Breast epithelium (tissue), 4 donors: ENCODE measurements at regions not wholly inside any gene's neighbourhood (a gene's known extent, or its start where the extent isn't known, plus 50 kb on each side); places are given as distances from the start of the nearest gene placed in this dataset.

Experiments
- DNase-seq, 2 donors: peaks; one replicate each; pipeline ENCODE4 v3.0.0-alpha.2; 2019; ENCODE audit warnings: low spot score in 2 of 2
- H3K27ac ChIP-seq, 2 donors: fragments of 200-600 bp; sonication (generic) in 1 of 2; one replicate each; pipeline ENCODE4 v1.5.1; 2016 to 2019; ENCODE audit warnings: mild to moderate bottlenecking in 1 of 2
- H3K27me3 ChIP-seq, 2 donors: fragments of 200-600 bp; sonication (generic) in 1 of 2; one replicate each; pipeline versions ENCODE4 v1.5.1 to v1.6.0; 2017 to 2019; ENCODE audit warnings: control low read depth in 1 of 2, mild to moderate bottlenecking in 1 of 2
- H3K36me3 ChIP-seq: fragments of 200-600 bp; one replicate; pipeline ENCODE4 v1.5.1; 2019
- H3K4me1 ChIP-seq, 2 donors: fragments of 200-600 bp; sonication (generic); one replicate each; pipeline ENCODE4 v1.5.1; 2016 to 2019; ENCODE audit warnings: control low read depth in 1 of 2
- H3K4me3 ChIP-seq, 3 donors: fragments of 200-600 bp; sonication (generic); 1 replicate in 2 of 3; 2 replicates in 1 of 3; pipeline ENCODE4 v1.5.1; 2016 to 2019; ENCODE audit warnings: mild to moderate bottlenecking in 3 of 3, moderate library complexity in 2 of 3
- H3K9me3 ChIP-seq, 2 donors: fragments of 200-600 bp; sonication (generic) in 1 of 2; one replicate each; pipeline ENCODE4 v1.5.1; 2016 to 2019; ENCODE audit warnings: control low read depth in 1 of 2
- POLR2A ChIP-seq: fragments of 450-650 bp; IDR thresholded peaks from one replicate; pipeline ENCODE4 v1.6.1; 2016; ENCODE audit warnings: antibody characterized with exemption, mild to moderate bottlenecking, moderate library complexity
- POLR2AphosphoS5 ChIP-seq, 3 donors: sonication (generic); formaldehyde crosslinking; IDR thresholded peaks; one replicate each; pipeline ENCODE4 v1.6.1; 2017; ENCODE audit warnings: antibody characterized with exemption in 3 of 3
- intact Hi-C: fragments of 100-400 bp; cut with DNase I; formaldehyde crosslinking; loops from one replicate; pipeline ENCODE4 v1.15.1; 2023; ENCODE audit warnings: low total_unique reads
- TF ChIP-seq, protein P1 (sequence below), 3 donors: fragments of 450-650 bp; IDR thresholded peaks; one replicate each; pipeline ENCODE4 v1.5.1; 2016 to 2017; ENCODE audit warnings: antibody characterized with exemption in 3 of 3, mild to moderate bottlenecking in 3 of 3, moderate library complexity in 3 of 3

DNA sequence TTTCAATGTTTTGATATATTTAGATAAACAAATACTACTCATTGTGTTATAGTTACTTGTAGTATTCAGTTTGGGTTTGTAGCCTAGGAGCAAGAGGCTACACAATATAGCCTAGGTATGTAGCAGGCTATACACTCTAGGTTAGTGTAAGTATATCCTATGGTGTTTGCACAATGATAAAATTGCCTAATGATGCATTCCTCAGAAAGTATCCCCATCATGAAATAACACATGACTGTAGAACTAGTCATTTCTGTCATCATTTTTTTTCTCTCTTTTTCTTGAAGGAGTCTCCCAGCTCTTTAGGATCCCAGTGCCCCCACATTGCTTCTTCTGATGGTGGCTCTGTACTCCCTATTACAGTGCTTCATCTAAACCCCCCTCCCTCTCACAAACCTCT lies 157.7 kb upstream of the CADPS start:
- Histone ChIP-seq H3K27me3 (no peaks in the 10 kb centered on the region), H3K27ac (no peak overlapping the region), H3K36me3 (no peaks in the 10 kb centered on the region), H3K4me3 (no peak overlapping the region), H3K9me3 (no peaks in the 10 kb centered on the region), H3K4me1 (no peaks in the 10 kb centered on the region)
- no peak for TF ChIP-seq POLR2AphosphoS5 (IDR thresholded peaks at IDR 0.05)
- TF ChIP-seq, protein P1, sequence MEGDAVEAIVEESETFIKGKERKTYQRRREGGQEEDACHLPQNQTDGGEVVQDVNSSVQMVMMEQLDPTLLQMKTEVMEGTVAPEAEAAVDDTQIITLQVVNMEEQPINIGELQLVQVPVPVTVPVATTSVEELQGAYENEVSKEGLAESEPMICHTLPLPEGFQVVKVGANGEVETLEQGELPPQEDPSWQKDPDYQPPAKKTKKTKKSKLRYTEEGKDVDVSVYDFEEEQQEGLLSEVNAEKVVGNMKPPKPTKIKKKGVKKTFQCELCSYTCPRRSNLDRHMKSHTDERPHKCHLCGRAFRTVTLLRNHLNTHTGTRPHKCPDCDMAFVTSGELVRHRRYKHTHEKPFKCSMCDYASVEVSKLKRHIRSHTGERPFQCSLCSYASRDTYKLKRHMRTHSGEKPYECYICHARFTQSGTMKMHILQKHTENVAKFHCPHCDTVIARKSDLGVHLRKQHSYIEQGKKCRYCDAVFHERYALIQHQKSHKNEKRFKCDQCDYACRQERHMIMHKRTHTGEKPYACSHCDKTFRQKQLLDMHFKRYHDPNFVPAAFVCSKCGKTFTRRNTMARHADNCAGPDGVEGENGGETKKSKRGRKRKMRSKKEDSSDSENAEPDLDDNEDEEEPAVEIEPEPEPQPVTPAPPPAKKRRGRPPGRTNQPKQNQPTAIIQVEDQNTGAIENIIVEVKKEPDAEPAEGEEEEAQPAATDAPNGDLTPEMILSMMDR (IDR thresholded peaks at IDR 0.05), result no peak
- TF ChIP-seq POLR2A, result no peak
- intact Hi-C loops, result no loop called here
- no peak for DNase-seq

DNA sequence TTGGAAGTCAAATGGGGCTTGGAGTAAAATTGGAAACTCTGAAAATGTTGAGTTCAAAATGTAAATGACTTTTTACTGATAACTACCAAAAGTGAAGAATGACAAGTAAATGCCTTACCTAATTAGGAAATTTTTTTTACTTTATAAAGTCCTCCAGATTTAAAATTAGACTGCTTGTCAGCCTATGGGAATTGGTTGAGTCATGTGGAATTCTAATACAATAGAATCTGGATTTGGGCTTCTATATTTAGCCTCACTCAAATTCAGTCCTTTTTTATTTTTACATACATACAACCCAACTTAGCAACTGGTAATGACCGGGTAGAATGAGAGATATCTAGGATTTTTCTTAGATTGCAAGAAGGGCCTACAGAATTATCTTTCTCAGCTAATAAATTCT lies 158.9 kb upstream of the CADPS start:
- Histone ChIP-seq H3K36me3 (no peaks in the 10 kb centered on the region), H3K4me3 (no peak overlapping the region), H3K4me1 (no peaks in the 10 kb centered on the region), H3K27me3 (no peaks in the 10 kb centered on the region), H3K9me3 (no peaks in the 10 kb centered on the region), H3K27ac (no peak overlapping the region)
- intact Hi-C loops, result no loop called here
- TF ChIP-seq POLR2A (no peak), POLR2AphosphoS5 (IDR thresholded peaks at IDR 0.05) (no peak)
- TF ChIP-seq, protein P1 (IDR thresholded peaks at IDR 0.05), result no peak
- DNase-seq, result no peak

DNA sequence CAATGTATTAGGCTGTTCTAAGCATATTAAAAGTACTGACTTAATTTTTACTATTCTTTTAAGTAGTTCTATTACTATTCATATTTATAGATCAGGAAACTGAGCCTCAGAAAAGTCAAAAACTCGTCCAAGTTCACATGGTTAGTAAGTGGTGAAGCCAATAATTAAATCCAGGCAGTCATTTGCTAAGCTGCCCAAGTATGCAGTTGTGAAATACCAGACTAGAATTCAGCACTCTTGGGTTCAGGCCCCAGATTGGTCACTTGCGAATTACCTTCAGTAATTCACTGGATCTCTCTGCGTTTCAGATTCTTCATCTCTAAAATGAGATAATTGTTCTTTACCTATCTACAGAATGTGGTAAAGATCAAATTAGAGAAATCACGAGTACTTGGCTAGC lies 161.9 kb upstream of the CADPS start:
- no peaks in the 10 kb centered on the region for H3K4me1 ChIP-seq
- intact Hi-C loops, result no loop called here
- H3K9me3 ChIP-seq, result no peaks in the 10 kb centered on the region
- H3K27ac ChIP-seq, result no peak overlapping the region
- no peak overlapping the region for H3K4me3 ChIP-seq
- no peak for DNase-seq
- H3K27me3 ChIP-seq, result no peaks in the 10 kb centered on the region
- no peaks in the 10 kb centered on the region for H3K36me3 ChIP-seq
- no peak for TF ChIP-seq POLR2AphosphoS5 (IDR thresholded peaks at IDR 0.05)
- TF ChIP-seq POLR2A, result no peak
- TF ChIP-seq, protein P1 (IDR thresholded peaks at IDR 0.05), result no peak

DNA sequence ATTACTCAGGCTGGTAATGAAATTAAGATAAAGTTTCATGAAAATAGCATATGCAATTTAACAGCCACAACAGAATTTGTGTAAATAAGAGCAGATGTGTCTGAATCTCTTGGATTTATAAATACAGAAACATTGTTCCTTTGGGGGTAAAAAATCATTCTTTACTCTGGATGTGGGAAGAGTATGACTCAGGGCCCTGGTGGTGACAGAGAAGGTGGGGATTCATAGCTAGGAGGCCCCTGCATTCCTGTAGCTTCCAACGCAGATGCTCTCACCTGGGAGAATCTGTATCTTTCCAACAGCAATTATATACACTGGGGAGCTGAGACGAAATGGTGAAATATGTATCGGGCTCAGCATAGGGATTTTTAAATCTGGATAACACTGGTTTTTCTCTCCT lies 167.6 kb upstream of the CADPS start:
- Histone ChIP-seq H3K27me3 (no peaks in the 10 kb centered on the region), H3K36me3 (no peaks in the 10 kb centered on the region), H3K4me3 (no peak overlapping the region), H3K27ac (no peak overlapping the region), H3K4me1 (no peaks in the 10 kb centered on the region), H3K9me3 (no peaks in the 10 kb centered on the region)
- no peak for DNase-seq
- intact Hi-C loops, result no loop called here
- TF ChIP-seq POLR2AphosphoS5 (IDR thresholded peaks at IDR 0.05), result no peak
- no peak for TF ChIP-seq POLR2A
- TF ChIP-seq, protein P1 (IDR thresholded peaks at IDR 0.05), result no peak

DNA sequence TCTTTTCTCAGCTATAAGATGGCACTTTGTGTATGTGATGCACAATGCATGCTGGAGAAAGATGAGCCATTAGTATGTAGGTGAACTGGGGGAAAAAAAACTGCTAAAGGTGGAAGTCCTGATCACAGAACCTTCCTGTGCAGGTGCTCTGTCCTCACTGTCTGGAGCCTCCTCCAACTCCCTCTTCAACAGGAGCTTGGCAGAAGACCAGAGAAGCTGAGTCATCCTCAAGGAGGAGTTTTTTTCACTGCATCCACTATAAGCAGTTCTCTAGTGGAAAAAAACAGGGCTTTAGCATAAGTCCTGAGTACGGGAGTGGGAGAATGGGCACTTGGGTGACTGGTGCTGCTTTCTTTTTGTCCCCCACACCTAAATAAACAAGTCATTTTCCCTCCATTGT lies 168.4 kb upstream of the CADPS start:
- TF ChIP-seq POLR2A (no peak), POLR2AphosphoS5 (IDR thresholded peaks at IDR 0.05) (no peak)
- TF ChIP-seq, protein P1 (IDR thresholded peaks at IDR 0.05), result no peak
- Histone ChIP-seq H3K27me3 (no peaks in the 10 kb centered on the region), H3K9me3 (no peaks in the 10 kb centered on the region), H3K36me3 (no peaks in the 10 kb centered on the region), H3K4me3 (no peak overlapping the region), H3K4me1 (no peaks in the 10 kb centered on the region), H3K27ac (no peak overlapping the region)
- intact Hi-C loops, result no loop called here
- DNase-seq, result no peak
